Activated CD8-positive, alpha-beta memory T cell treated with anti-CD3 and anti-CD28 coated beads, Interleukin-2, amount 50 U/mL, for 4 hours (primary cell): ENCODE measurements at regions not wholly inside any gene's neighbourhood (a gene's known extent, or its start where the extent isn't known, plus 50 kb on each side); places are given as distances from the start of the nearest gene placed in this dataset.
"Not testable (repeated sequence)": the region's sequence is repeated elsewhere in the genome, so short reads cannot be mapped to it uniquely, and the experiment has no call there.

Source experiments
- DNase-seq: peaks from one replicate; pipeline ENCODE4 v3.0.0-alpha.2; 2020

DNA sequence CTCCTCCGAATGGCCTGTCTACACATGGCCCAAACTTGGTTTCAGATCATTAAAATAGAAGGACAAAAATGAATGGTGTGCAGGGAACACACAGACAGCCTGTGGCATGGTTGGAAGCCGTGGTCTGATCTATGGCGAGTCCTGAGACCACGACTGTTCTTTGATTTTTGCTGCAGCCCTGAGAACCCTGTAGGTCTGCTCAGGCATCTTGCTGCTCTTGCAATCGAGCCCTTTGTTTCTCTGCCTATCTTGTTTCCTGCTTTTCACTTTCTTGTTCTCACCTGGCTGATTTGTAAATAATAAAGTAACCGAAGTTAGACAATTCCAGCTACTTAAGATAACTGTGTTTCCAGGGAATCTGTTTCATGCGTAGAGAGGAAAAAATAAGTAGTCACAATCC, 54.1 kb upstream of the NBPF9 start:
- not testable (repeated sequence) for DNase-seq

DNA sequence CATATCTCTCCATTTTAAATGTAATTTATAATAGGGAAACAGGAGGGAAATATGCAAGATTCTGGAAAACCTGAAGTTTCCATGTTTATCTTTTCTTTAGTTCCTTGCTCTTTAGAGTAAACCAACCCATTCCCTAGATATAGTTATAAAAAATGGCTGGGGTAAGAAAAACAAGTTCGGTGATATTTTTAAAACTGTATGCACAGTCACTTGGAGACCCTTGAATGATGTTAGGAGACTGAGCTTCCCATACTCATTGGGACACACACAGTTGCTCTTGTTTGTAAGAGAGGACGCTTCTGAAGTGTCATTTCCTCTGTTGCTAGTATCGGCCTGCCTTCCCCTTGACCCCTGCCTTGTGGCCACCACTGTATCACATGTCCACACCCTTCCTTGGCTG, 55.0 kb upstream of the NBPF9 start:
- not testable (repeated sequence) for DNase-seq

DNA sequence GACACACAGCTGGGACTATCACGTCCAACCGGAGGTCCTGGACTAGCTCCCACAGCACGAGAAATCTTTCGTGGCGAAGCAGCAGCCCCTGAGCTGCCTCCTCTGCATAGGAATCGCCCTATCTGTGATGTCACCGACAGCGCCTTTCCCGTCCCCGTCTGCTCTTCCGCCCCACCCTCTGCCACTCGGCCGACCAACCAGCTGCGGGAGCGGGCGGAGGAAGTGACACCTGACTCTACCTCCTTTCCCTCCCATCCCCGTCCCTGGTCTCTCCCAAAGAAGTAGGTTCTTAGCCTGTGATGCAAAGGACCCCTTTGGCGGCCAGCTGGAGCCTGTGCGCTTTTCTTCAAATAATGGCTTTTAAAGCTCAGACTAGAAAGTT, 59.7 kb upstream of the NBPF9 start:
- not testable (repeated sequence) for DNase-seq

DNA sequence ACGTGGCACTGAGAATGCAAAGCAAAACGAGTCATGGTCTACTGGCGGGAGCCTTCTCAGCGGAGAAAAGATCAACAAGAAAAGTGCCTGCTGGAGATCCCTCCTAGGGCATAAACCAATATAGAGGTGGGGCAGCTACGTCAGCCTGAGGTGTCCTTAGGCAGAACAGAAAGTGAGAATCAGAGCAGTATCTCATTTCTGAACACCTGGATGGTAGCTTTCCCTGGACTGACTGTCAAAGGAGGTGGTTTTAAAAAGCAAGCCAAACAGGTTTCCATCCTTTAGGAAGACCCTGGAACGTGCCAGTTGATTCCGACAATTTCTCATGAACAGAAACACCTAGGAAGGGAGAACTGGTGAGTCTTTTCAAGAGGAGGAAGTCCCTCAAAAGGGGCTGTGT, 71.4 kb upstream of the NBPF9 start:
- DNase-seq: peak; percentile 16

DNA sequence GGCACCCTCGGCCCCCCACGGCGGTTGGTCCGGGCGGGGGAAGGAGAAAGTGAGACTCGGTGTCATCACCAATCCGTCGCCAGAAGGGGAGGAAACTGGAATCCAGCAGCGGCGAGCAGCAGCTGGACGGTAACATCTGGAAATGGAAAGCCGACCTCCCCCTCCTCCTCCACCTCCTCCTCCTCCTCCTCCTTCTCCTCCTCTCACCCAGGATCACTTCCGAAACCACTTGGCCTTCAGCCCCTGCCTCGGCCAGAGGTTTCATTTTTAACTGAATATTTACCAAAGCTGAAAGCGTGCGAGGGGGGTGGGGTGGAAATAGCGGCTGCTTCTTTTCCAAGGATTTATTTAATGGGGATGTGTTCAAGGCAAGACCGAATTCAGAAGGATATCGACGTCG, 72.5 kb upstream of the NBPF9 start:
- not testable (repeated sequence) for DNase-seq

DNA sequence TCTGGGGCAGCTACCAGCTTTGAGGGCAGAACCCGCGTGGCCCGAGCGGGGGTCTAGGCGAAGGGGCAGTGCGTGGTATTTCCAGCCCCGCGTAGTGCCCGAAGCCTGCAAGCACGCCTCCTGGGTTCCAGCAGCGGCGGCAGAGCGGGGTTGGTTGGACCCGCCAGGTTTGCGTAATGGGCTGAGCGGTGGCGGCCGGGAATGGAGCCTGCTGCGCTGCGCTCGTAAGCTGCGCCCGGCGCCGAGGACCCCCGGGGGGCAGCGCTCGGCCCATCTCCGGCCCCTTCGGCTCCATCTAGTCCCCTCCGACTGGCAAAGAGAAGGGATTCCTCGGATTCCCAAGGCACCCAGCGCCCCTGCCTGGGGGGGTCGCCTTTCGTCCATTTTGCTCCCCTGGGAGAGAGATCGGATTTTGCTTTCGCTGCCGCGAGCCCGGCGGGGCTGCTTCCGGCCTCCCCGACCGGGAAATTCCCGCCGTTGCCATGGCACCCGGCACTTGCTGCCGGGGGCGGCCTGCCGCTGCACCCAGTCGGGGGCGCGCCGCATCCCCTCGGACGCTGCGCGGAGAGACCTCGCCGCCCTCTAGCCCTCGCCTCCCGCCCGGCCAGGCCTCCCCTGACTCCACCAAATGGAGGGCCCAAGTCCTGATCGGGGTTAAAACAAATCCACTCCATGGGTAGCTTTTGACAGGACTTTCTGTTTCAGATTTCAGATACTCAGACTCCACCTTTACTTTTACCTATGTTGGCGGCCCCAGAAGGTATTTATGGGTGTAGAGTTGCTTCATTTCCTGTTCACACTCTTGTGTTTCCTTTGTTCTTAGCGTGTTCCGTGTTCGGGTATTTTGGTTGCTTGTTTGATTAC, 73.3 kb upstream of the NBPF9 start:
- peak; percentile 70 for DNase-seq

DNA sequence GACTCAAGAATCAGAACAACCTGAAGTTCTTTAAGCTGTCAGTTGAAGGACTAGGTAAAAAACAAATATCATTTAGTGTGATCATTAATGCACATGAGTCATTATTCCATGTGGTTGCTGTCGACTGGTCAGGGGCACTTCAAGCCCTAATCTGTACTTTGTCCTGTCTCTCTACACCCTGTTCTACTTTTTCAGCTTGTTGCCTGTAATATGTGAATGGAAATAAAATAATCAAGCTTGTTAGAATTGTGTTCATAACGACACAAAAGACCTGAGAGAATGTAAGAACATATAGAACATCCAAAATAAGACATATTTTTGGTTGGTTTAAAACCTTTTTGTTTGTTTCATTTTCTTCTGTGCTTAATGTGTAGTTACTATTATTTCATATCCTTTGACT, 87.4 kb upstream of the NBPF9 start:
- not testable (repeated sequence) for DNase-seq

DNA sequence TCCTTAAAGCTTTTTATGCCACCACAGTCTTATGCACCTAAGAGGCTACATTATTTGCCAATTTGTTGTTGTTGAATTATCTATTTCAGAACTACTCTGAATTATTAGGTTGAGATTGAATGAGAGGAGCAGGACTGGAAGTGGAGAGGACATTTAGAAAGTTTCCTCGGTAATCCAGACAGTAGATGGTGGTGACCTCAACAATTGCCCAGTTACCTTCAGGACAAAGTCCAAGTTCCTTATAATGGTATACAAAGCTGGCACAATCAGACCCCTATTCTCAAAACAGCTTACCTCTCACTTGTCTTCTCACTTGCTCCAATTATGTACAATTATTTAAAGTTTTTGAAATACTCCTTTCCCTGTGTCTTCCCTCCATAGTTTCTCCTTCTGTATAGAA, 93.3 kb upstream of the NBPF9 start:
- DNase-seq: not testable (repeated sequence)

DNA sequence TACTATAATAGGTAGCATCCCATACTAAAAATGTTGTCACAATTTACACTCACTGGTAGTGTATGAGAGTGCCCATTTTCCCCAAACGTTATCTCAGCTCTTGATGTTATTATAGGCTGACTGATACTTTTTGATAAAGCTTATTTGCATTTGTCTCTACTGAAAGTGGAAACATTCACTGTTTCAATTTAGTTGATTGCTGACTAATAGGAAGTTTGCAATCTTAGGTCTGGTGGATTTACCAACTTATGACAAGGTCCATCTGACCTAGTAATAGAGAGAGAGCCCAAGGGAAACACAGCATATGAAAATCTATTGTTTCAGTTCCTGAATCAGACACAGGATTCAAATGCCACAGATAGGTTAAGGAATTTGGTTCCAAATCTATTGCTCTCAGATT, 97.2 kb upstream of the NBPF9 start:
- DNase-seq: not testable (repeated sequence)

DNA sequence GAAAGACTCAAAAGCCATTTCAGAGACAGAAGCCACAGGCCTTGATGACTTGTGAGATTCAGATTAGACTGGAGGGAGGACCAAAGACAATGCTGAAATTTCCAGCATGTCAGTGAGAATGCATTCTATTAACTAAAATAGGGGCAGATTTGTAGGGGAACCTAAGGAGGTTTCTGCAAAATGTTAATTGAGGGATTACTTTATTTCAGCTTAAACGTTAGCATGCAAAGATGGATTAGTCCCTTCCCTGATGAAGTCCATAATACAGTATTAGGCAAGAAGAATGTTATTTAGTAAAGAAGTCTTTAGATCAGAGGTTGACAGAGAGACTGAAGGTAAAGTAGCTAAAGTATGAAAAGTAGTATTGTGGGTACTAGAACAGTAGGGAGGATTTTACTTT, 98.9 kb upstream of the NBPF9 start:
- not testable (repeated sequence) for DNase-seq

DNA sequence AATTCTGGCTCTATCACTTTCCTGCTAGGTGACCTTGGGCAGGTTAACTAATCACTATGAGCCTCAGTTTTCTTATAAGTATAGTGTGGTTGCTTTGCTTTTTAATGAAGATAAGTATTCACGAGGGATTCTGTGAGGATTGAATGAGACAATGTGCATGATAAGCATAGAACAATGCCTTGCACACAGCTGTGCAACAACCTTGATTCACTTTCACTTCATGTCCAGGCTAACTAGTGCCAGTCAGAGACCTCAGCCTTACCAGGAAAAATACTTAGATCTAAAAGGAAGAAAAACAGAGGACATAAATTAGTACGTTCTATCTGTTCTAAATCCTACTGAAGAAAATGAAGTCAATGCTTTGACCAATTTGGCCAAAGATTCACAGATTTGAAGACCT, 101.0 kb upstream of the NBPF9 start:
- not testable (repeated sequence) for DNase-seq

DNA sequence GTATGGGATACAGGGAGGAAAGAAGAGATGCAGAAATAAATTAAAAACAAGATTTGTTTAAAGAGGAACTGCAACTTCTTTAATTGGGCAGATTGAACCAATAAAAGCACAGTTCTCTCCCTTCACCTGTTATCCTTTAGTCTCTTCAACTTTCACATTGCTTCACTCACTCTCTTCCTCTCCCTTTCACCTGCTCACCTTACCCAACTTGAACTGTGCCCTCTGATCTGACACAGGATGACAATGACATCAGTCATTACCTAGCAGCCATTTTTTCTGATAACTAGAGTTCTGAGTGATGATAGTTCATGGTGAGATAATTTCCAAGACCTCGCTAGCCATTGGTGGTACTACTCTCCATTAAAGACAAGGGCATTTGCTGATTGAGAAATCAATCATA, 105.5 kb upstream of the NBPF9 start:
- not testable (repeated sequence) for DNase-seq

DNA sequence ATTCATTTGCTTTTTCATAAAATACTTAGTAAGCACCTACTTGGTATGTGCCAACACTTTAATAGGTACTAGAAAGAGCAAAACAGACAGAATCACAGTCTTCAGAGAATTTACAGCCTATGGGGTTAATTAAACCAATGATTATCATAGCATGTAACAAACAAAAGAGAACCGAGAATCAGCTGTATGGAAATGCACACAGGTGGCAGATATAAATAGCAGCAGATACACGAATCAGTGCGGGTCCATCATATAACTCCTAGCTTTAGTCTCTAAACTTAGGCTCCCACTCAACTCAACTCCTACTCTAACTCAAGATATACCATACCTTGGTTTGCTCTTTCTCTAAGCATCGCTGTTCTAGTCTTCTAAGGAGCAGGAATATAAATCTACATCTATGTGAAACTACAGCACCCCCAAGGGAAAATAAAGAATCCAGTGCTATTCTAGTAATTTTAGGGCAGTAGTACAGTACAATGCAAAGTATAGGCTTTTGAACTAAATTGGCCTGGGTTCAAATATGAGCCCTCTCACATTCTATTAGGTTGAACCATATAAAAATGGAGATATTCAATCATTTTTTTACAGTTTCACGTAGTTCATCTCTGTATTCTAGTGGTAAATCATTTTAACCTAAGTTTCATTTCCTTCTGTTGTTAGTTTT, 108.5 kb upstream of the NBPF9 start:
- DNase-seq: not testable (repeated sequence)

DNA sequence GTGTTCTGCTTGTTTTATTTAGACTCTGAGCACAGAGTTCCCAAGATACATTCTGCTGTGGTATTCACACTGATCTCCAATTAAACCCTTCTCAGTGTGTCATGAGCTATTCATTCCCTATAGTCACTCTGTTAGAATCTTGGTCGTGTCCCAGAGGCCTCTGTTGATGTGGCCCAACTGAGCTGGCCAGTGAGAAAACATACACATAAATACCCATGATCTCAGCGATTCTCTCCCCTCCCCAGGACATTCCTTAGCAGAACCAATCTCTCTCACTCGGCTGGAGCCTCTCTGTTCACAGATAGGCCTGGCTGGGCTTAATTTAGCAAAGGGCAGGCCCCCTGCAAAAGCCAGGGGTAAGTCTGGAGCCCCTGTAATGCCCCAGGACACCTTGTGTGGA, 109.6 kb upstream of the NBPF9 start:
- DNase-seq: not testable (repeated sequence)

DNA sequence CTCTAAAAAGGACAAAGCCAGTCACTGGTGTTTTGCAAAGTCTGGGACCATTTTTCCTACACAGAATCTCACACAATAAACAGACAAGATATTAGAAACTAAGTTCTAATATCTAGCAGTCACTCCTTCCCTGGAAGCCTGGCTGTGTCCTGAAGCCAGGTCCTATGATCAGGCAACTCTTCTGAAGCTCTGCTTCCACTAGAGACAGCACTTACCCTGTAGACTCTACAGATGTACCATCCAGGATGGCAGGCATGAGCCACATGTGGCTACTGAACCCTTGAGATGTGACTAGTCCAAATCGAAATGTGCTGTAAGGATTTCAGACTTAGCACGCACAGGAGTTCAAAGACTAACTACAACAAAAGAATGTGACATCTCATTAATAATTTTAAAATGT, 110.3 kb upstream of the NBPF9 start:
- DNase-seq: not testable (repeated sequence)

DNA sequence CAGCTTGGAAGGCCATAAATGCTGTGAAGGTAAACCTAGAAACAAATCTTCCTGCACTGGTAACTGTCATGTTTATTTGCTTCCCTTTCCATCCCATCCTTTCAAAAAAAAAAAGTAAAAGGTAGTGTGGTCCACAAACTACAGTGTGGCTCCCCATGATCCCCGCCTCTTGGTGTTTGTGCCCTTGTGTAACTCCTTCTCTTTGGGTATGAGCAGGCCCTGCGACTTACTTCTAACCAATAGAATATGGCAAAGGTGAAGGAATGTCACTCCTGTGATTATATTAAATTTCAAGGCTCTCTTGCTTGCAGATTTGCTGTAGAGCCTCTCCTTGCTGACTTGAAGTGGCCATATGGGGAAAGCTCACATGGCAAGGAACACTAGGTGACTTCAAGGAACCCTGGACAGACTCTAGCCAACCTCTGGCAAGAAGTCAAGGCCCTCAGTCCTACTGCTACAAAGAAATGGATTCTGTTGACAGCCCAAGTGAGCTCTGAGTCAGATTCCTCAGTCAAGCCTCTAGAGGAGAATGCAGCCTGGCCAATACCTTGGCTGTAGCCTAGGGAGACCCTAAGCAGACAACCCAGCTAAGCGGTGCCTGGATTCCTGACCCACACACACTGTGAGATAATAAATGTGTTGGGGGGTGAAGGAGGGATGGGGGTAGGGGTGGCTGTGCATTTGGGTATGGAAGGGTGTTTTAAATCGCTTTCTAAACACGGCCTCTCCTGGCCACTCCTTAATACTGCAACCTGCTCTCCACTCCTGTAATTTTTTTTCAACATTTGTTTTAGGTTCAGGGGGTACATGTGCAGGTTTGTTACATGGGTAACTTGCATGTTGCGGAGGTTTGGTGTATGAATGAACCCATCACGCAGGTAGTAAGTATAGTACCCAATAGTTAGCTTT, 115.0 kb upstream of the NBPF9 start:
- DNase-seq: not testable (repeated sequence)

DNA sequence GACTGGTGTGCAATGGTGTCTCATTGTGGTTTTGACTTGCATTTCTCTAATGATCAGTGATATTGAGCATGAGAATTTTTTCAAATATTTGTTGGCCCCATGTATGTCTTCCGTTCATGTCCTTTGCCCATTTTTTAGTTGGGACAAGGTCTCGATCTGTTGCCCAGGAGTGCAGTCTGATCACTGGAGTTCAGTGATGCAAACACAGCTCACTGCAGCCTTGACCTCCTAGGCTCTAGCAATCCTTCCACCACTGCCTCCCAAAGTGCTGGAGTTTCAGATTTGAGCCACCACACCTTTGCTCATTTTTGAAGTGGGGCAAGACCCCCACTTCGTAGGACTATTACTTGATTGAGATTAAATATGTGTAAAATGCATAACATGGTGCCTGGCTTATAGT, 116.2 kb upstream of the NBPF9 start:
- not testable (repeated sequence) for DNase-seq

DNA sequence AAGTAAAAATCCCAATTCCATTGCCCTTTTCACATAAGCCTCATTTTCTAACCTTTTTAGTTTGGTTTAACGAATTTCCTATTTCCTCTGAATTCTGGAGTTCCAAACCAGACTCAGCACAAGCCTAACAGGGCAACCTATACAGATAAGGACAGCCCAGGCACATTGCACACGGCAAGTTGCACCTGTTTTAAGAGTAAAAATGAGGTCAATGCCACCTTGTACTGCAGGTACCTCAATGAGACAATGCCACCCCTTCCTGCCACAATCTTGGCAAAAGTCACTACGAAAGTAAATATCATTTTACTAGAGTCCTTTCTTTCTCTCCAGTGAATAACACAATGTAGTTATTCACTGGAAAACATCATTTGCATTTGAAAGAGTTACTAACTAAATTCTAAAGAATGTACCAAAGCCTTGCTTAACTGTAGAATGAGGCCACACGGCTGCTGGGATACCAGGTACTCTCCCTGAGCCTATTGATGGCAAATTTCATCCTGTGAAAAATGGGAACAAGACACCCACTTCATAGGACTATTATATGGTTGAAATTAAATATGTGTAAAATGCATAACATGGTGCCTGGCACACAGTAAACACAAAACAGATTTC, 117.2 kb upstream of the NBPF9 start:
- DNase-seq: not testable (repeated sequence)

DNA sequence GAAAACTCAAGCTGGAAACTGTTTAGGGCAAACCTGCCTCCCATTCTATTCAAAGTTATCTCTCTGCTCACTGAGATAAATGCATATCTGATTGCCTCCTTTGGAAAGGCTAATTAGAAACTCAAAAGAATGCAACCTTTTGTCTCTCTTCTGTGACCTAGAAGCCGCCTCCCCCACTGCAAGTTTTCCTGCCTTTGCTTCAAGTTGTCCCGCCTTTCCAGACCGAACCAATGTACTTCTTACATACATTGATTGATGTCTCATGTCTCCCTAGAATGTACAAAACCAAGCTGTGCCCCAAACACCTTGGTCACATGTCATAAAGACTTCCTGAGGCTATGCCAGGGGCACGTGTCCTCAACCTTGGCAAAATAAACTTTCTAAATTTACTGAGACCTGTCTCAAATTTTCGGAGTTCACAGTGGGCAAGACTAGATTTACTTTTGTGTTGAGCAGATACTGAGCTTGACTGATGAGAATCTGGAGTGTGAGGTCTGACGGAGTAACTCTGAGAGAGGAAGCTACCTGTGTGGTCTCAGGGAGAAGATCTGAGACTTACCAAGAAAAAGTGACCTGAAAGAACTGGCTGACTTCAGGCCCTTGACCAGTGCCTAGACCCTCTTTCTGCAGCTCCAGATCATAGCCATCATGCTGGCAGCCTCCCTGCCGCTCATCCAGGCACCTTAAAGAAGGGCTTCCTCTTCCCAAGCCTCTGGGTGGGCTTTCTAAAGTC, 124.7 kb upstream of the NBPF9 start:
- not testable (repeated sequence) for DNase-seq

DNA sequence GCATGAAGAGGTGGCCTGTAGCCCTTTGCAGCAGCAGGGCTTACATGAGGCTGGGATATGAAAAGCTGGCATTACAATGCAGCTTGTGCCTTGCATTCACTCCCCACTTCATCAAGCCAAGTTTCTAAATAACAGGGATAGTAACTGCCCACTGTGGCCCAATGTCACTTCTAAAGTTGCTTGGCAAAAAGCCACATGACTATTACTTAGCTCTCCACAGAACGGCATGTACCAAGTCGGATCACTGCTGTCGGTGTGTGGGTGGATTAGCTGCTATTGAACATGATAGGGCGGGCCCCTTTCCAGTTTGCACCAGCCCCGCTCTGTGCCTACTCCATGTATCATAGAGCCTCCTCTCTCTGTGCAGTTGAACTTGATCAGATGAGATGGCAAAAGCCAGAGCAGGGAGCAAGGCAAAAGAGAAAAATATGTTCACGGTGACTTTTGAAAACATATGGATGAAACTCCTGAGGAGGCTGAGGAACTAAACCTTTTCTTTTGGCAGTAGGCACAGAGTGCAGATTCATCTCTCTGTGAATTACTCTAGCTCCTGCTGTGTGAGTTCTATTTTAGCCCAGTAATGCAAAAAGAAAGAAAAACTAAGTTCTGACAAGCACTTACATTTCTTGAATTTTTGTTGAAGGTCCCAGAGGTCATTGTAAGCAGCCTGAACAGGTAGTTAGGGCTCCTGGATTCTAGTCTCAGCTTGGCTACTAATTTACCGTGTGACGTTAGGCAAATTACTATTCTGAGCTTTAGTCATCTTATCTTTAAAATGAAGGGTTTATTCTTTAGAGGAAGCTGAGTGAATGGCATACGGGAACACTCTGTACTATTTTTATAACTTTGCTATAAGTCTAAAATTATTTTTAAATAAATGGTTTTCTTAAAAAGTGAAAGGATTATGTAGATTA, 125.6 kb upstream of the NBPF9 start:
- DNase-seq: not testable (repeated sequence)

DNA sequence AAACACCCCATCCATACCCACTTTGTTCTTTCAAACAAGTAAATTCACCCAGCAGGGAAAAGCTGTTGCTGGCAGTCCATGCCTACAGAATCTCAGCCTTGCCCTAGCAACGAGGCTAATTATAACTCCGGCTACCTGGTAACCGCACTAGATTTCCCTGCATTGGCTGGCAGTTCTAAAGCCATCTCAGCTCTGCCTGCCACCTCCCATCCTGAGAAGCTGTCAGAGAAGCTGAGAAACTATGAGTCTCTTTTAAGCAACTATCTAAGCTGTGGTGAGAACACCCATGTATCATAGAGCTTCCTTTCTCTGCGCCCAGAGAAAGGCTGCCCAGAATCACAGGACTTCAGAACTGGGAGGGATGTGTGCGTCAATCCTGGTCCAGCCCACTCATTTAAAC, 126.5 kb upstream of the NBPF9 start:
- DNase-seq: not testable (repeated sequence)
